HS-5 (cell line): ENCODE measurements at regions not wholly inside any gene's neighbourhood (a gene's known extent, or its start where the extent isn't known, plus 50 kb on each side); places are given as distances from the start of the nearest gene placed in this dataset.

Source experiments
- DNase-seq: peaks from one replicate; pipeline ENCODE4 v3.0.0-alpha.2; 2012; ENCODE audit warnings: low read depth

DNA sequence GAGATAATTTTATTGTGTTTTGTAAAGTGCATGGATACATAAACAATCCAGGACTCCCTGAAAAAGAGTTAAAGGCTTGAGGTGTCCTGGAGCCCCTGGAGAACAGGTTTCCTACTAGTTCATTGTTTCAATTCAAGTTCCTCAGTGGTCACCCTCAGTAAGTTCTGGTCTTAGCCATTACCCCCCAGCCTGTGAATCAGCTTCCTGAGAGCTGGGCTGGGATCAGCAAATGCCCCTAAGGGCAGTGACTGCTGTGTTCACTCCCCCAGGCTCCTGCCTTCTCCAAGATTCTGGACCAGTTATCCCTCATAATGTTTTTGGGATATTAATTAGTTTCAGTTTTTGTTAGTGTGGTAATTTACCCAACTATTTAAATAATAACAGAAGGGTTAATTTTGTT is 151.6 kb upstream of the PRSS58 start:
- DNase-seq = no peak

DNA sequence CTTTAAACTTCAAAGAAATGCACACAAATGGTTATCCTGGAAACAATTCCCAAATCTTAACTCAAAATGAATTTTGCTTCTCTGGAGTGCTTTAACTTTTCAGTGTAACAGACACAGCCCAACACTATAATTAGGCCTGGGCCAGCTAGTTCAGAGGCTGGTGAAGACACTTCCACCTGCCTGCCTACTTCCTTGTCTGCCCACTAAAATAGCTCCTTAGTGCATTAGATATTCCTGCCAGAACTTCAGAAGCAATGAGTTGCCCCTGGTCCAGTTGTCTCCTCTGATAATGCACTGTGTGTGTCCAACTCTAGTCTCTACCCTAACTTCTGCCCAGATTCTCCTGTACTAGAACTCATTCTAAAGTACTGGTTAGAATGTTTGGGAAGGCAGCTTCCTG is 150.9 kb upstream of the PRSS58 start:
- no peak for DNase-seq

GRCh38 chr7:142407939-142408570 is 150.2 kb upstream of the PRSS58 start:
- no peak for DNase-seq

DNA sequence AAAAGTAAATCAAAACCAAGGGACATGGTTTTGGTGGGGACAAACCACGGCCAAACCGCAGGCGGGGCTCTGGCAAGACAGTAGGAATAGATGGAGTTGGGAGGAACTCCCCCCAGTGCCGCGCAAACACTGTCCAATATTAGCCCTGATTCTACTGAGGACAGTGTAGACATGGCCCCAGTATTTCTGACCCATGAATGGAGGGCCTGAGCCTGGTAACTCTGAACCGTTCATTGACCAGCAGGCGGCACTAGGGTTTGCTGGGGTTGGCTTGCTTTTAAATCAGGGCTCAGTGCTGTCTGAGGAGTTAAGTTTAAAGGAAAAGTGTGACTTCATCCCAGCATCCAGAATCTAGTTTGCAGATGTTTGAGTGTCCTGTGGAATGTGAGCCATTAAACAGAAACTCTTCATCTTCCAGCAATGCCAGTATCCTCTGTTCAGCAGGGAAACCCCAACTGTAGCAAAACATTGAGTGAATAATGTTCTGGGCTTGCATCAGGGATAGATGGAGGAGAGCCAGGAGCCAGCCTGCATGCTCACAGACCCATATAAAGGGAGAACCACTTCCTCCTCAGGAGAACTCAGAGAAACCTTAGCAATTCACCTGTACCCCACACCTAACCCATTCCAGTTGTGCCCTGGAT is 147.4 kb upstream of the PRSS58 start:
- DNase-seq = no peak

GRCh38 chr7:142401951-142402350 is 144.1 kb upstream of the PRSS58 start:
- no peak for DNase-seq

DNA sequence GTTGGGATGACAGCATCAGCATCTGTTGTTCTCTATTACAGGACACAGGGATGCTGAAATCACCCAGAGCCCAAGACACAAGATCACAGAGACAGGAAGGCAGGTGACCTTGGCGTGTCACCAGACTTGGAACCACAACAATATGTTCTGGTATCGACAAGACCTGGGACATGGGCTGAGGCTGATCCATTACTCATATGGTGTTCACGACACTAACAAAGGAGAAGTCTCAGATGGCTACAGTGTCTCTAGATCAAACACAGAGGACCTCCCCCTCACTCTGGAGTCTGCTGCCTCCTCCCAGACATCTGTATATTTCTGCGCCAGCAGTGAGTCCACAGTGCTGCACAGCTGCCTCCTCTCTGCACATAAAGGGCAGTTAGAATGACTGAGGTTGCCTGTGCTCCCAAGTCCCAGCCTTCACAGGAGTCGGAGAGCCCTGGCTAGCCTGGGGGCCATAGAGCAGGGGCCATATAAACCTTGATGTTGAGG is 142.2 kb upstream of the PRSS58 start:
- DNase-seq = no peak

- no peak for DNase-seq
These were observed 133.5 kb upstream of the PRSS58 start for GRCh38 chr7:142391191-142391992.

- no peak for DNase-seq
These were observed 131.7 kb upstream of the PRSS58 start for GRCh38 chr7:142389544-142389943.

DNA sequence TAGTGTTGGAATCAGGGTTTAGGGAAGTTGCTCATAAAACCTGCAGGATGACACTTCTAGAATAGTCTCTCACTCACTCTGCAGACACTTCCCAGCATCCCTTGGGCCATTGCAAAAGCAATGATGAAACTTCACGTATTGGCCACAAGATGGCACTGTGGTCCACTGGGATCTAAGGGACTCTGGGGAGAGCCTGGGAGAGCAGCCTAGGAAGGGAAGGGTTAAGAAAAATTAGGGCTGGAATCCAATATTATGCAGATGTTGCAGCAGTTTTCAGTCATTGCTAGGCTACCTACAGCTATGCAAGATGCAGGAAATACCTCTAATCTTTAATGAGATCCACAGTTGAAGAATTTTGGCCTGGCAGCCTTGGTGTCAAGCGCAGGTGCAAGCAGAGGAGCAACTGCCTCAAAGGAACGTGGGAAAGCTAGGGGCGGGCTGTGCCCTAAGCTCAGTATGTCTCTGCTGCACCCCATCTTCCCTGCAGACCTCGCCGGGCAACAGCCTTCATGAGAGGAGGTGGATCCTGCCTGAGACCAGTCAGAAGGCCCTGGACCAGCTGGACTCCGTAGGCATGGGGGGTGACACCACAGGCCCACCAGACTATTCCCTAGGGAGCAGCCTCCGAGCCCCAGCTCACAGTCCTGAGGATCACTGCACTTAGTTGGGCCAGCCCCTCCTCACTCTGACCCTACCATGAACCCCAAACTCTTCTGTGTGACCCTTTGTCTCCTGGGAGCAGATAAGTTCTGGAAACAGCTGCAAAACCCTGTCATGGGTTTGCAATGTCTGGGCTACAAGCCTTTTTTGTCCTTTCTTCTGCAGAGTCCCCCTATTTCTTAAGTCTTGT is 127.9 kb upstream of the PRSS58 start:
- no peak for DNase-seq

DNA sequence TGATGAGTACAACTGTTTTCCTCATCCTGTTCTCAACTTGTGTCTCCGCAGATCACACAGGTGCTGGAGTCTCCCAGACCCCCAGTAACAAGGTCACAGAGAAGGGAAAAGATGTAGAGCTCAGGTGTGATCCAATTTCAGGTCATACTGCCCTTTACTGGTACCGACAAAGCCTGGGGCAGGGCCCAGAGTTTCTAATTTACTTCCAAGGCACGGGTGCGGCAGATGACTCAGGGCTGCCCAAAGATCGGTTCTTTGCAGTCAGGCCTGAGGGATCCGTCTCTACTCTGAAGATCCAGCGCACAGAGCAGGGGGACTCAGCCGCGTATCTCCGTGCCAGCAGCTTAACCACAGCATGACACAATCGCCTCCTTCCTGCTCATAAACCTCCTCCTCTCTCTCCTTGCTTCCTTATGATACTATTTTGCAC is 126.7 kb upstream of the PRSS58 start:
- DNase-seq = no peak

- no peak for DNase-seq
These were observed 126.1 kb upstream of the PRSS58 start for GRCh38 chr7:142383841-142384492.

DNA sequence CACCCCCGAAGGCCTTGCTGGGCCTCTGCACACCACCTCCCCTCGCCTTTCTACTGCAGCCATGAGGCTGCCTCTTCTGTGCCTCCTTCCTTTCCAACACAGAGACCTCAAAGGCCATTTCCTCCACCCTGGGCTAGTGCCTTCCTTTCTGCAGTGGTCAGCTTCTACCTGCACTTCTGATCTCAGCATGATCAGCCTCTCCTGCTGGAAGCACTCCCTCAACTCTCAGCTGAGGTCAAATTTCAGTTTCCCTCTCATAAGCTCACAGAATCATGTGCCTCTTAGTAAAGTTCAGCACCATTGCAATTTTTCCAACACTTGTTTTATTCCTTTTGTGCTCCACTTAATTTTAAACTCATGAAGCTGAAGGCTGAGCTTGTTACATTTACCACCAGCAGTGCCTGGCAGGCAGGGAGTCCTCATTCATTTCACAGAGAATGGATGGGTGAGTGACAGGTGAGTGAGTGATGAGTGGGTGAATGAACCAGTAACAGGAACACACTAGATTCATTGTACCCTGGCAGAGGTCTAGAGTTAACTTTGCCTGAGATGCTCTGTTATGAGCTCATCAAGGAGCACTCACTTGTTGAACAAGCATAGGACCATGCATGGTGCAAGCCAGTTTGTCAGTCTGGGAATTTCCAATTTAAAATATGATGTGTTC is 124.0 kb upstream of the PRSS58 start:
- DNase-seq = no peak

DNA sequence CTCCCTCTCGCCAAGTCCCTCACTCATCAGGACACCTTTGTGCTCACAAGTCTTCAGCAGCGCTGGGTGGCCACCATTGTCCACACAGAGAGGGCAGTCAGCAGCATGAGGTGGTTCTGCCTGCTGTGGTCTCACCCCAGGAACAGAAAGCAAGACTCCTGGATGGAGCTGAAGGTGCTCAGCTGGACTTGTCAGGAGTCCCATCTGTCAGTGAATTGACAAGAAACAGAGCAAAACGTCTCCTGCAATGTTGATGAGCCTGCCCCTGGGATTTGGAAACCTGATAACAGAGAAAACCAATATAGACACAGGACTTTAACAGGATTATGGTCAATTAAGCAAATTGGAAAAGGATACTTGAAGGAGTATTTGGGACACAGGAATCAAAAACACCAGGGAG is 122.2 kb upstream of the PRSS58 start:
- no peak for DNase-seq

DNA sequence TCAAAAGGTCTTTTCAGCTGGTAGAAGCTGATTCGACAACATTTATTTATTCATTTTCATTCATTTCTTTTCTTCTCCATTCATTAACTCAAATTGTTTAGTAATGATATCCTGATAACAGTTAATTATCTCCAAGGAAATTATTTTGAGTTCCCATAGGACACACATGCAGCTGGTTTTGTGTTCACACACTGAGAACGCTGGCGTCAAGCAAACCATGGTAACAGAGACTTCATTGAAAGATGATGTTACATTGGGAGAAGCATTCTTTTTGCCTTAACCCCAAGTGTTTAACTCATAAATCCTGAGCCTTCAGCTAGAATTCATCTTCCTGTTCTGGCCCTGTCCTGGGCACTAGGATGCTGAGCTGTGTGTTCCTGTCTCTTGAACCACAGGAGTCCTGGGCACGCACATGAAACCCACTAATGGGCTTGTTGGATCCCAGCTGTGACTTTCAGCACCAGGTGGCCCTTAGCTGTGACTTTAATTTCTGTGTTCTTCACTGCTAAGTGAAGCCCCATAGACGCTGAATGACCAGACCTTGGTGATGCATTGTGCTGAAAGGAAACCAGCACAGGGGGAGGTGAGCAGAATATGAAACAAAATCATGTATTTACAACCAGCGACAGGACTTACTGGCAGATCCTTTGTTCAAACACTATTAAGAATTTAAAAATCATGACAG is 121.5 kb upstream of the PRSS58 start:
- DNase-seq = no peak

DNA sequence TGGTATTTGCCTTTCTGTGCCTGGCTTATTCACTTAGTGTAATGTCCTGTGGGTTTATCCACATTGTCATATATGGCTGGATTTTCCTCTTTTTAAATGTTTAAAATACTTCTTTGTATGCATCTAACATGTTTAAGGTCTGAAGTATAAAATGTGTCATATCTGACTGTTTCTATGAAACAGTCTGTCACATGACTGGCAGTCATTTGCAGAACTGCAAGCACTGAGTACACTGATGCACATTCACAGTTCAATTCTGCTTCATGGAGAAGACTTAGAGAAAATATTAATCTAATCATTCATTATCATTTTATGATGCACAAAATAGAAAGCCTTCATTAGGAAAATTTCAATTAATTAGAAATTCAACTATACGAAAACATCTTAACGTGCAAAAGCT is 119.7 kb upstream of the PRSS58 start:
- DNase-seq = no peak

DNA sequence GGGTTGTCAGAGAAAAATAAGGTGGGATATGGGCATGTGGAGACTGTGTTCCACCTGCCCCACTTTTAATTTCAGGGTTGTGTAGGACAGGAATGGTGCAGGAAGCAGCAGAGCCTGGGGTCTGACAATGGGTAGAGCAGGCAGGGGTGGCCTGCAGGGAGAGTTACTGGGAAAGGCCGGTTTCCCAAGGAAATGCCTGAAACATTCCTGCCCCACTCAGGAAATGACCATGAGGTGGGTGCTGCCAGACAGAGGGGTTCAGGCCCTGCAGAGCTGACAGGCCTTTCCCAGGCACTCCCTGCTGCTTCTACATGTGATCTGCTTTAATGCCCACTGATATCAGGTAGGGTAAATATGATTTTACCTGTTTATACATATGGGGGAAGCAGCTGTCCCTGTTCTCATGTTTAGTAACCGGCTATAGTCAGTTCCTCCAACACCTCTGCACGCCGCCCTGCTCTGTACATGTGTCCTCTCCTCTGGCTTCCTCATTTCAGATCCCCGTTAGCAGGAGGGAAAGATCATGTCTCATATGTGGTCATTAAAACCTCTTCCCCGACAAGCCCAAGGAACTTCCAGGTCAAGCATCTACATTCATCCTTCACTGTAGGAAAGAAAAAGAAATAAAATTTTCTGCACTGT is 118.6 kb upstream of the PRSS58 start:
- DNase-seq = no peak

- DNase-seq = no peak
These were observed 118.0 kb upstream of the PRSS58 start for GRCh38 chr7:142375710-142376313.

GRCh38 chr7:142372727-142373126 is 114.9 kb upstream of the PRSS58 start:
- DNase-seq = no peak

DNA sequence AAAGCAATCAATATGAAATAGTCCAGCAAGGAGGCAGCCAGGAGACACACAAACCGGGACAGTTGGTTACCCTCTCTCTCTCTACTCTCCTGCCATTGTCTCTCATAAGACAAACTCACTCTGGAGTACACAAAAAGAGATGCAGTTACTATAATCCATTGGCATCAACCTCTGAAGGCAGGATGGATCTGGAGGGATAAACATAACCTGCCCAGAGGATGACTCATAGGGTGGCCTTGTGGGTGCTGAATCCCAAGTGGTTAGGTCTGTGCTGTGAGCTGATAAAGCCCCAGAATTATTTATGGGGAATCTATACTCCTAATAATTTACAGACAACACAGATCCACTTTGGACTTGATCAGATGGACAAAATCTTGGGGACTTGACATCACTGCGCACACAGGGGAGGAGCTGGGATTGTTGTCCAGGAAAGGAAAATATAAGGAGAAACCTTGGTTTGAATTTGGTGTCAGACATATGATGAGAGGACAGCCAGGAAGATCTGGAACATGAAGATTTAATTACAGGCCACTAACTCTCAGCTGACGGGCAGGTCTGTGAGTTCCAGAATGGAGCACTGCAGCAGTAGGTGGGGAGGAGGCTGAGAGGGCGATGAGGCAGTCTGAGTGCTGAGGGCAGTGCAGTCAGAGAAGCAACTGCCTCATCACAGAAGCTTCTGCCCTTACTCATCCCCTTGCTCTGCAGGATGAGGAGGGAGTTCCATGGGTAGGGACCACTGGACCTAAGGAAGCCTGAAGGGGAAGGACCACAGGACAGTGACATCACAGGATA is 113.9 kb upstream of the PRSS58 start:
- DNase-seq = no peak
